Activated CD8-positive, alpha-beta T cell treated with anti-CD3 and anti-CD28 coated beads for 36 hours (primary cell): ENCODE measurements at regions not wholly inside any gene's neighbourhood (a gene's known extent, or its start where the extent isn't known, plus 50 kb on each side); places are given as distances from the start of the nearest gene placed in this dataset.

Source experiments
- ATAC-seq: fragments of 200-7000 bp; cut with Tn5 transposase; one replicate; pipeline ENCODE4 v1.10.0; 2021; ENCODE audit warnings: mild to moderate bottlenecking, moderate library complexity
- CTCF ChIA-PET: fragments of 350-600 bp; sonication (Branson Sonifier 250); formaldehyde crosslinking; loops from one replicate; lab custom pipeline; 2021; ENCODE audit warnings: antibody characterized with exemption; lab: Charles Lee
- POLR2A ChIA-PET: fragments of 350-600 bp; sonication (Branson Sonifier 250); formaldehyde crosslinking; loops from one replicate; lab custom pipeline; 2021; ENCODE audit warnings: antibody characterized with exemption; lab: Charles Lee
- DNase-seq: peaks from one replicate; pipeline ENCODE4 v3.0.0-alpha.2; 2020
- H3K27ac Mint-ChIP-seq: one replicate; pipeline ENCODE4 v1.8.0; 2021; ENCODE audit warnings: mild to moderate bottlenecking, mixed read lengths
- H3K27me3 Mint-ChIP-seq: one replicate; pipeline ENCODE4 v1.8.0; 2021; ENCODE audit warnings: mixed read lengths
- H3K36me3 Mint-ChIP-seq: one replicate; pipeline ENCODE4 v1.8.0; 2021; ENCODE audit warnings: low read depth, mixed read lengths
- H3K4me1 Mint-ChIP-seq: one replicate; pipeline ENCODE4 v1.8.0; 2021; ENCODE audit warnings: low read depth, mixed read lengths
- H3K4me3 Mint-ChIP-seq: one replicate; pipeline ENCODE4 v1.8.0; 2021; ENCODE audit warnings: mild to moderate bottlenecking, moderate library complexity, mixed read lengths
- H3K9me3 Mint-ChIP-seq: one replicate; pipeline ENCODE4 v1.8.0; 2021; ENCODE audit warnings: mixed read lengths
- intact Hi-C: fragments of 100-400 bp; cut with micrococcal nuclease; formaldehyde crosslinking; loops from one replicate; pipeline ENCODE4 v1.10.0; 2022
- TF ChIP-seq, protein P1 (sequence below): fragments of 200-600 bp; IDR thresholded peaks from one replicate; pipeline ENCODE4 v1.8.0; 2022; ENCODE audit warnings: antibody characterized with exemption, mild to moderate bottlenecking

DNA sequence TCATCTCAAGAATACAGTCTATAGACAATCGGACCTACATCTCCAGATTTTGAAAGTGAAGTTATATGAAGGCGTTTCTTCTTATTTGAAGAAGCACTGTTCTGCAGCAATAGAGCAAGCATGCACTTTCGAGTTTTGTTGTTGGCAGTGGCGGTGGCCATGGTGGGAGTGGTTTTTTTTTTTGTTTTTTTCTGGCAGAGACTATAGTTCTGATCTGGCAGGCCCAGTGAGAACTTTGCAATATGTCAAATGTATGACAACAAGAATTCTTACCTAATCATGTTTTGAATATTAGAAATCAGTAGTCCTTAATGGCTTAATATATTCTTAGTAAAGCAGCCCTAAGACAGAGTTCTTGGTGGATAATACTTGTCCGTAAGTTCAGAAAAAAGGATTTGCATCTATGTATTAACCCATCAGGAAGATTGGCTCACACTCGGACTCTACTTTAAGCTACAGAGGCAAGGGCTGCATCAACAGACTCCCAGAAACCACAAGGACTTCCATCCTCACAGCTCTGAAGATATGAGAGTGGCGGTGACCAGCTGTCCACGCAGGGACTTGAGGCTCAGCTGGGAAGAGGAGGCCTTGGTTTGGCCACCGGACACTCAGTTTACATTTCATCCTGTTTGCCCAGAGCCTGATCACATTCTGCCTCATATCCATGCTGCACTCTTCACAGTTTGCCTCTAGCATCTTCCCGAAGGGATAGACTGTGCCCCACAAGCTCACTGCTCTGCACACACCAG lies 124.1 kb upstream of the THBS1 start:
- ATAC-seq (no peak), DNase-seq (no peak)
- Mint-ChIP-seq H3K27ac (no peak overlapping the region), H3K9me3 (no peaks in the 10 kb centered on the region), H3K36me3 (no peaks in the 10 kb centered on the region), H3K4me1 (peaks cover 5% of the 10 kb centered on the region), H3K27me3 (peaks cover 2% of the 10 kb centered on the region), H3K4me3 (no peak overlapping the region)
- CTCF ChIA-PET: no interaction called here
- POLR2A ChIA-PET: no interaction called here
- TF ChIP-seq, protein P1, sequence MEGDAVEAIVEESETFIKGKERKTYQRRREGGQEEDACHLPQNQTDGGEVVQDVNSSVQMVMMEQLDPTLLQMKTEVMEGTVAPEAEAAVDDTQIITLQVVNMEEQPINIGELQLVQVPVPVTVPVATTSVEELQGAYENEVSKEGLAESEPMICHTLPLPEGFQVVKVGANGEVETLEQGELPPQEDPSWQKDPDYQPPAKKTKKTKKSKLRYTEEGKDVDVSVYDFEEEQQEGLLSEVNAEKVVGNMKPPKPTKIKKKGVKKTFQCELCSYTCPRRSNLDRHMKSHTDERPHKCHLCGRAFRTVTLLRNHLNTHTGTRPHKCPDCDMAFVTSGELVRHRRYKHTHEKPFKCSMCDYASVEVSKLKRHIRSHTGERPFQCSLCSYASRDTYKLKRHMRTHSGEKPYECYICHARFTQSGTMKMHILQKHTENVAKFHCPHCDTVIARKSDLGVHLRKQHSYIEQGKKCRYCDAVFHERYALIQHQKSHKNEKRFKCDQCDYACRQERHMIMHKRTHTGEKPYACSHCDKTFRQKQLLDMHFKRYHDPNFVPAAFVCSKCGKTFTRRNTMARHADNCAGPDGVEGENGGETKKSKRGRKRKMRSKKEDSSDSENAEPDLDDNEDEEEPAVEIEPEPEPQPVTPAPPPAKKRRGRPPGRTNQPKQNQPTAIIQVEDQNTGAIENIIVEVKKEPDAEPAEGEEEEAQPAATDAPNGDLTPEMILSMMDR: no peak
- intact Hi-C loops: no loop called here

DNA sequence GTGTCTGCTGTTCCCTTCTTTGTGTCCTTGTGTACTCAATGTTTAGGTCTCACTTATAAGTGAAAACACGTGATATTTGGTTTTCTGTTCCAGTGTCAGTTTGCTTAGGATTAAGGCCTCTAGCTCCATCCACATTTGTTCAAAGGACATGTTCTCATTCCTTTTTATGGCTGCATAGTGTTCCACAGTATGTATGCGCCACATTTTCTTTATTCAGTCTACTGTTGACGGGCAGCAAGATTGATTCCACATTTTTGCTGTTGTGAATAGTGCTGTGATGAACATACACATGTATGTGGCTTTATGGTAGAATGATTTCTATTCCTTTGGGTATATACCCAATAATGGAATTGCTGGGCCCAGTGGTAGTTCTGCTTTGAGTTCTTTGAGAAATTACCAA lies 122.7 kb upstream of the THBS1 start:
- Mint-ChIP-seq H3K27me3 (peaks cover 2% of the 10 kb centered on the region), H3K4me1 (peaks cover 5% of the 10 kb centered on the region), H3K4me3 (no peak overlapping the region), H3K36me3 (no peaks in the 10 kb centered on the region), H3K27ac (no peak overlapping the region), H3K9me3 (no peaks in the 10 kb centered on the region)
- no peak for ATAC-seq
- ChIA-PET POLR2A (no interaction called here), CTCF (no interaction called here)
- TF ChIP-seq, protein P1: no peak
- intact Hi-C loops: no loop called here
- no peak for DNase-seq

- DNase-seq (no peak), ATAC-seq (no peak)
- Mint-ChIP-seq H3K4me1 (no peaks in the 10 kb centered on the region), H3K27ac (no peak overlapping the region), H3K9me3 (no peaks in the 10 kb centered on the region), H3K4me3 (no peak overlapping the region), H3K27me3 (peaks cover 2% of the 10 kb centered on the region), H3K36me3 (no peaks in the 10 kb centered on the region)
- CTCF ChIA-PET: no interaction called here
- intact Hi-C loops: no loop called here
- POLR2A ChIA-PET: no interaction called here
- TF ChIP-seq, protein P1: no peak
These were observed 121.3 kb upstream of the THBS1 start for GRCh38 chr15:39459548-39459947.

GRCh38 chr15:39460748-39461147 lies 120.1 kb upstream of the THBS1 start:
- Mint-ChIP-seq H3K4me1 (no peaks in the 10 kb centered on the region), H3K4me3 (no peak overlapping the region), H3K9me3 (no peaks in the 10 kb centered on the region), H3K36me3 (no peaks in the 10 kb centered on the region), H3K27me3 (peaks cover 2% of the 10 kb centered on the region), H3K27ac (no peak overlapping the region)
- ChIA-PET CTCF (no interaction called here), POLR2A (no interaction called here)
- DNase-seq (no peak), ATAC-seq (no peak)
- intact Hi-C loops: no loop called here
- TF ChIP-seq, protein P1: no peak

GRCh38 chr15:39461536-39462130 lies 119.2 kb upstream of the THBS1 start:
- CTCF ChIA-PET: no interaction called here
- Mint-ChIP-seq H3K4me3 (no peak overlapping the region), H3K9me3 (no peaks in the 10 kb centered on the region), H3K27ac (no peak overlapping the region), H3K36me3 (no peaks in the 10 kb centered on the region), H3K27me3 (peaks cover 2% of the 10 kb centered on the region), H3K4me1 (no peaks in the 10 kb centered on the region)
- intact Hi-C loops: no loop called here
- TF ChIP-seq, protein P1: no peak
- ATAC-seq (no peak), DNase-seq (no peak)
- POLR2A ChIA-PET: no interaction called here
